NCI-H510A treated with DMSO at 0.1 percent for 48 hours (cell line): ENCODE measurements at regions not wholly inside any gene's neighbourhood (a gene's known extent, or its start where the extent isn't known, plus 50 kb on each side); places are given as distances from the start of the nearest gene placed in this dataset.
A peak's percentile ranks its signal among the peaks of the same experiment; 100 is the strongest.

Experiments used
- DNase-seq: peaks from one replicate; lab custom pipeline; 2025; lab: John Stamatoyannopoulos, UW

DNA sequence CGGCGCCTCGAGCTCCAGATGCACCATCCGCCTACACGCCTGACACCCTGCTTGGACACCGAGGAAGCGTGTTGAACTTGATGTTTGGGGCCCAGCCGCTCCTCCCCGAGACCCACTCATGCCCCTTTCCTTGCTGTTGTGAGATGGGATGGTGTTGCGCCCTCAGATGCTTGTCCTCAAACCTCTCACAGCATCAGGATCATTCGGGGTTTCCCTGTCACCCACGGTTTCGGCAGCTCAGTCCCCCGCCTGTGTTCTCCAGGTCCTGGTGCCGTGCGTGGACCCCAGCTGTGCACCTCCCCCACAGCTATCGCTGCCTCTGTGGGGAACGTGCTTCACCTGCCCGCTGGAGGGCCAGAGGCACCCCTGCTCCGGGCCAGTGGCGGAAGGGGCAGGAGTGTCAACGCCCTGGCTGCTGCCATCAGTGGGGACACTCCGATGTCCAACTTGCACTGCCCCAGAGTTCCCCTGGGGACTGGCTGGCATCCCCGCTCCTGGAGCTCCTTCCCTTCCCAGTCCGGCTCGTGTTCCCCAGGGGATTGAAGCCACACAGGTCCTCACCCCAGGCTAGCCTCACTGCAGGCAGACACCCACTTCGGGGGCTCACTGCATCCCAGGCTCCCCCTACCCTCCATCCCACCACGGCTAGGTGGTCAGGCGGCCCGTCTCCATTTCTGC is 82.3 kb upstream of the ADRA2C start:
- no peak for DNase-seq

DNA sequence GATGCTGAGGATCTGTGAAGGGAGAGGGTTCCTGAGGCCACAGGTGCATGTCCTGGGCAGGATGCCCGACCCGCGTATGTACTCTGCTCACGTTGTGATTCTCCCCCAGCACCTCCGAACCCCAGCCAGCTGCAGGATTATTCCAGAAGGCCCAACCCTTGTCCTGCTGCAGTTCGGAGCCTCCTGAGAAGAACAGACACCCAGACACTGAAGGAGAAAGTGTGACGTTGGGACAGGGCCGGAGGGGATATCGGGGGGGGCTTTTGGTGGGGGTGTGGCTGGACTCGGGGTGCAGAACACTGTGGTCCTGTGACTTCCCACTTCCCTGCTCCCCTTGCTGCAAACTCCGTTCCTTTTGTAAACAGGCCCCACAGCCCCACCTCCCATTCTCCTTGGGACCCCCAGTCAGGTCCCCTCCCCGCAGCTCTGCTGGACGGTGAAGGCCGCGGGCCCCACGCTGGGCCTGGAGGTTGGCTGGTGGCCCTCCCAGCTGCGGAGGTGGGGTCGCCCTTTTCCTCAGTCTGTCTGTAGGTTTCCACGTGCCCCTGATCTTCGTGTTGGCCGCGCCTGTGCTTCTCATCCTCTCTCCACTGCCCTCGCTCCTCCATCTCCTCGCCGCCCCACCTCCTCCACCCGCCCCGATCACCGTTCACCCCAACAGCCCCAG is 83.0 kb upstream of the ADRA2C start:
- no peak for DNase-seq

DNA sequence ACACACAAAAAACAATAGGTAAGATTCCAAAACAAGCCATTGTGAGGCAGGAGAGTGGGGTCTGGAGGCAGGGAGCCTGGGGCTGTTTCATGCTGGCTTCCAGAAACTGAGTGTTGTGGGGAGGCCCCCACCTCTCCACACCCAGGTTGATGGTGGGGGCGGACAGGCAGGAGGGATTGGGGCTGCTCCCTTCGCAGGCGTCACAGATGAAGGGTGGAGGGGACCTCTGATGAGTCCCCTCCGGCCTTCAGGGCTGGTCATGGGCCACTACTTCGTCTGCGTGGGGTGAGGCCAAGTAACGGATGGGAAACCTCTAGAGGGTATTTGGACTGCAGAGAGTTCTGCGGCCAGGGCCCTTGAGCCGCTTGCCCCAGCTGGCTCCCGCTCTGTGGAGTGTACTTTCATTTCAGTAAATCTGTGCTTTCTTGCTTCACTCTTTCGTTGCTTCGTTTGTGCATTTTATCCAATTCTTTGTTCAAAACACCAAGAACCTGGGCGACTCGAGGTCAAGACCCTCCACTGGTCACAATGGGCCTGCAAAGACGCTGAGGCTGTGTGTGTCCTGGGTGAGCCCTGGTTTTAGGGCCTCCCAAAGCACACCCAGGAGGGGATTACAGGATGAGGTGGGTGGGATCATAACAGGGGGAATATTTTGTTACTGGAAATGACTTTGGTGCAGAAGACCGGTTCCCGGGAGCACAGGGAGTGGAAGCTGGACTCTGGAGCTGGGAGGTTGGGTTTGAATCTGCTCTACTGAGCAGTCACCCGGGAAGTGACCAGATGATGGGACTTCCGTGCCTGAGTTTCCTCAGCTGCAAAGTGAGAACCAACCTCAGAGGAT is 83.7 kb upstream of the ADRA2C start:
- no peak for DNase-seq

DNA sequence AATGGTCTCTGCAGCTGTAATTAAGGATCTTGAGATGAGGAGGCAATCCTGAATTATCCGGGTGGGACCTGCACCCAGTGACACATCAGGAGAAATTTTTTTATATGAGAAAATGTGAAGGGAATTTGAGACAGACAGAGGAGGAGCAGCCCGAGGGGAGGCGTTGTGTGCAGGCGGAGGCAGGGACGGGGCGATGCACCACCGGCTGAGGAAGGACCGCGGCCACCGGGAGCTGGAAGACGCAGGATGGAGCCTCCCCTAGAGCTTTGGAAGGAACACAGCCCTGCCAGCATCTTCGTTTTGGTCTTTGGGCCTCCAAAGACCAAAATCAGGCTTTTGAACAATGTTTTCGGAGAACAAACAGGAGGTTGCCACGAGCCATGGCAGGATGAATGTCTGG is 85.0 kb upstream of the ADRA2C start:
- no peak for DNase-seq

- DNase-seq = no peak
Observed at GRCh38 chr4:3680656-3681055, 85.5 kb upstream of the ADRA2C start.

- no peak for DNase-seq
Observed at GRCh38 chr4:3679851-3680311, 86.3 kb upstream of the ADRA2C start.

DNA sequence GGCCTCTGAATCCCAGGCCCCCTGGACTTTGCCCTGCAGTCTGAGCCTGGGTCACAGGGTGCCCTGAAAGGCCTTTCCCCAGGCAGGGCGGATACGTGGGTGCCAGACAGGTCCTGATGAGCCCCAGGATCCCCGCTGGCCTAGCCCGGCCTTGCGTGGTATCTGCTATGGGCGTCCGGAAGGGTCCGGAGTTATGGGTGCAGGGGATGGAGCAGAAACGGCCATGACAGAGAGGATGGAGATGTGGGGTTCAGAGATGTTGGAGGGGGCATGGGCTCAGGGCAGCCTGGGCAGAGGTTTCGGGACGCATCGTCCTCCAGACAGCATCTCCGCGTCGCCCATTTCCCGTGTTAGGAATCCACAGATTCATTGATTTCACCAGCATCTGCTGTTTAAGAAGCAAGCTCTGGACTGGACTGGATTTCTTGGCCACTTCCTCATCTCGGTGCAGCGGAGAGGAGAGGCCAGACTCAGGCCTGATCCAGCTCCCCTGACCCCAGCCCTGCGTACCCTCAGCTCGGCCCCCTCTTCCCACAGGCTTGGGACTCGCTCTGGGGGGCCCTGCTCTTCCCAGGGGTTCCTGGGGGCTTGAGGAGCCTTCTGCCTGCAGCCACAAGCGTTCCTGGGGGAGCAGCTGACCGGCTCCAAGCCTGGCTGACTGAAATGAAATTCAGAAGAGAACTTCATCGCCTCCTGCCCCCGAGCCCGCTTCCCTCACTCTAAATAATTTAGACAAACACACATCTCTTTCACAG is 86.9 kb upstream of the ADRA2C start:
- DNase-seq = no peak

DNA sequence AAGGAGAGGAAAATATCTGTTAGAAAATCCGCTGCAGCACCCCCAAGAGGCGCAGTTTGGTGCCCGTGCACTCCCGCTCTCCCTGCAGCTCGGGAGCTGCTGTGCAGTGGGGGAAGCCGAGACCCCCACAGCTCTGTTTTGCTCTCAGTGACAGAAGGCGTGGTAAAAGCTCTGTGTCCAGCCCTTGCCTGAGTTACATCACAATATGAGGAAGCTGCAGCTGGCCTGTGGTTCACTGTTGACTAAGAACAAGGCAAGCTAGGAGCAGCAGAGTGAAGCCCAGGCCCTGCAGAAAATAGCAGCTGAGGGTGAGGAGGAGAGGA is 88.5 kb upstream of the ADRA2C start:
- no peak for DNase-seq

- no peak for DNase-seq
Observed at GRCh38 chr4:3676907-3677747, 89.1 kb upstream of the ADRA2C start.

DNA sequence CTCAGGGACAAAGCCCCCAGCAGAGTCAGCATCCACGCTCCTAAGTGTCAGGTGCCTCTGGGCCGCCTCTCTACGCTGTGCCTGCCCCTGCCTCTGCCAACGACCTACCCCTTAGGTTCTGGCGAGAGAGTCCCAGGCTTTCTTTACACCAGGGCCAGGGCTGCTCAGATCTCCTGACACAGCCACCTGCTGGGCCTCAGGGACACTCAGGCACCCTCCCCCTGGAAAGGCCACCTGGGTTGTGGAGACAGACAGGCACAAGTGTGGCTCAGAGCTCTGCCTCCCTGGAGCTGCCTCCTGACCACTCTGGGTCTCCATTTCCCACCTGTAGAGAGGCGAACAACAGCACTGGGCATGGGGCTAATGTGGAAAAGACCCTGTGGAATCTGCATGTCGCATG is 90.0 kb upstream of the ADRA2C start:
- DNase-seq = no peak

GRCh38 chr4:3675251-3676115 is 90.7 kb upstream of the ADRA2C start:
- DNase-seq = no peak

DNA sequence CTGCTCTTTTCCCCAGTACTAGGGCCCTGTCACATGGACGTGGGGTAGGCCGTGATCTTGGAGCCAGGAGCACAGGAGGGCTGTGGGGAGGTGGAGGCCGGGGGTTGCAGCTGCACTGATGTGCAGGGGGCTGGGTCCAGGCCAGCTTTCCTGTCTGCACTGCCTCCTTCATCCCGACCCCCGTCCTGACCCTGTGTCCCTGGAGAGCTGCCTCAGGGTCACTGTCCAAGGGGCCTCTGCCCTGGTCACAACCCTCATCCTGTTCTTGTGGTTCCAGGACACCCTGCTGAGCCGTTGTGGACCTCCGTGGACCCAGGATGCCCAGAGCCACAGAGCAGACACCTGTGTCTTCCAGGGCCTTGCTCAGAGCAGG is 91.7 kb upstream of the ADRA2C start:
- DNase-seq = no peak

DNA sequence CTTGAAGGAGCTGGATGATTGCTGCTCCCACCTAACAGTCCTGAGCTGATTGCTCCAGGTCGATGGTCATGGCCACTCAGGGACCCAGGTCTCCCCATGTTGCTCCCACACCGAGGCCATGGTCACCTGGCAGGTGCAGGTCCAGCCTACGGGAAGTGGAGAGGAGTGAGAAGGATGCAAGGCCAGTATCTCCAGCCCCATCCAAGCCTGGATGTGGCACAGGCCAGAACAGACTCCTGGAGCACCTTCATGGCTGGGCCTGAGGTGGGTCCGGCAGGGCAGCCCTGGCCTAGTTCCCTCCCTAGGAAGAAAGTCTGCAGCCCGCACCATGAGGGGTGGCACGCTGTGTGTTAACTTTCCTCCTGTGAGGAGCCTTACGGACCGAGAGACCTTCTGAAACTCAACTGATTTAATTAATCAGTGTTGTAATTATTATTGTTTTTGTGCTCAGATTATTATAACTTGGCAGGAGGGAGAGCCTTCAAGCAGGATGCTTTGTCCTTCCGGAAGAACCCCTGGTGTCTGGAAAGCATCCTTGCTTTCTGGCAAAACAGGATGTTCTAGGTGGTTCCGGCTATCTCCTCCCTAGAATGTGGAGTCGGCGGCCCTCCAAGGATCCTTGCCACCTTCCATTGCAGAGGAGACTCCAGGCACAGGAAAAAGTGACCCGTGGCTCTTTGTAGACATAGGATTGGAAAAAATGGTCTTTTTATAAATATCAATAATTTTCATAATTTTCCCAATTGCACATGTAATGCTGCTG is 92.3 kb upstream of the ADRA2C start:
- DNase-seq = no peak

DNA sequence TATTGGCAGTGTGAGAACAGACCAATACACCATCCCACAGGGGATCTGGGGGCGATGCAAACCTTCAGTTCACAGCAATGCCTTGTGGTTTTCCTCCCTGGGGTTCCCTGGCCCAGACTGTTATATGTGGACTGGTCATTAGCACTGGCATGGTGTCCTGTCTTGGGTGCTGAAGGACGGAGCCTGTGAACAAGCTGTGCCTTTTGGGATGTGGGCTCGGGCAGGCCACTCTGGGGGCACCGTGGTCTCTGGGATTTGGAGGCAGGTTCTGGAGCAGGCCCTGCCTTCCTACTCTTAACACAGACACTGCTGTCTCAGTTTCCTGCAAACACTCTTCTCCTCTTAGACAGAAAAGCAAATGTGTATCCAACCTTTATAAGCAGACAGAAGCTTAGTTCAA is 93.0 kb upstream of the ADRA2C start:
- DNase-seq = no peak

GRCh38 chr4:3672465-3672831 is 93.7 kb upstream of the ADRA2C start:
- no peak for DNase-seq

DNA sequence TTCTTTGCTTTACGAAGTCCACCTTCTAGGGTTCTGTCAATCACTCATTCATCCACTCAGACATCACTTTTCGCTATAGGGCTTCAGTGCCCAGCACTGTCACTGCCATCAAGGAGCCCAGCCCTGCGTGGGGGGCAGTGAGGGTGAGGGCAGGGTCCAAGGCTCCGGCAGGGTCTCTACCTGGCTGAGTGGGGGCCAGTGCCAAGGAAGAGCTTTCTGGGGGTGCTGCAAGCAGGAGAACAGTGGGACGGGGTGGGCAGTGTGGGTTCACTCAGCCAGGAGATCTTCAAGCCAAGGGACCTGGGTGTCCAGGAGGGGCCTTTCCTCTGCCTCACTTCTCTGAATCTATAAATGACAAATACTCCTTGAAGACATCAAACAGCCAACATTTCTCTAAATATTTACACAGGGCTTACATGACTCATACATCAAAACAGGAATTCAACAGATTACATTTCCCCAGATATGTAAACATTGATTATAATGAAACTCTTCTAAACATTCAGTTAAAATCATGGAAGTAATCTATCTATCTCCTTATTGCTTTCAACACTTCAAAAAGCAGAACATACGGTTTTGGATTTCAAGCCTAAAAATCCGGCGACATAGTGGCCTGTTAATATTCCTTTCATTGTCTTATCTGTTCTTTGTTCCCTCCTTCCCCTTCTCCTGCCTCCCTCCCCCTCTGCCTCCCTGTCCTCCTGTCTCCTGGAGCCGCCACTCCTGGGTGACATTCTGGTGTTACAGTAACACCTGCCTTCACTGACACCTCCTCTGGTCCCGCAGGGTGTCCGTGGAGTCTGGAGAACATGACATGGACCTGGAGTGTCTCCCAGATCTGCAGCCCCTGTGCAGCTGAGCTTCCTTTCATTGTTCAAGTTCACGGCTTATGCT is 94.4 kb upstream of the ADRA2C start:
- DNase-seq = peak; percentile 48

GRCh38 chr4:3670521-3671519 is 95.4 kb upstream of the ADRA2C start:
- no peak for DNase-seq

- DNase-seq = no peak
Observed at GRCh38 chr4:3669553-3669949, 96.6 kb upstream of the ADRA2C start.
